PC-9 (cell line): ENCODE measurements at regions not wholly inside any gene's neighbourhood (a gene's known extent, or its start where the extent isn't known, plus 50 kb on each side); places are given as distances from the start of the nearest gene placed in this dataset.

Experiments
- BruUV-seq: library from RNA; stranded (reverse); fragments of 400-500 nt; replicated peaks from 2 replicates; lab custom pipeline; 2021; lab: Mats Ljungman, UMichigan
- CTCF ChIA-PET: fragments of 300-600 bp; sonication (Branson Sonifier 250); formaldehyde crosslinking; loops from one replicate; lab custom pipeline; 2022; ENCODE audit warnings: antibody characterized with exemption; lab: Charles Lee
- POLR2A ChIA-PET: fragments of 300-600 bp; sonication (Branson Sonifier 250); formaldehyde crosslinking; loops from one replicate; lab custom pipeline; 2022; ENCODE audit warnings: antibody characterized with exemption; ENCODE audit not compliant: unreplicated experiment; lab: Charles Lee
- DNase-seq, 2 experiments: peaks; one replicate each; pipeline versions ENCODE4 v3.0.0 to v3.0.0-alpha.2; 2015 to 2022; ENCODE audit warnings: mixed read lengths in 1 of 2
- H2AFZ ChIP-seq: fragments of 200-600 bp; sonication (generic); 2 replicates; pipeline ENCODE4 v1.8.1; 2017; ENCODE audit warnings: antibody characterized with exemption
- H3F3A ChIP-seq: fragments of 200-600 bp; sonication (generic); 2 replicates; pipeline ENCODE4 v1.8.1; 2017; ENCODE audit warnings: antibody characterized with exemption, mild to moderate bottlenecking, low read depth; ENCODE audit not compliant: insufficient read depth
- H3K27ac ChIP-seq: fragments of 200-600 bp; sonication (generic); 2 replicates; pipeline ENCODE4 v1.6.1; 2016; ENCODE audit warnings: mixed run types
- H3K27me3 ChIP-seq: fragments of 200-600 bp; sonication (generic); 2 replicates; pipeline ENCODE4 v1.6.1; 2016; ENCODE audit warnings: low read depth, mixed run types; ENCODE audit not compliant: insufficient read depth
- H3K36me3 ChIP-seq: fragments of 200-600 bp; sonication (generic); 2 replicates; pipeline ENCODE4 v1.6.1; 2016; ENCODE audit warnings: low read depth, mixed run types
- H3K4me1 ChIP-seq: fragments of 200-600 bp; sonication (generic); replicated peaks from 2 replicates; pipeline ENCODE4 v1.6.1; 2016; ENCODE audit warnings: mixed run types; ENCODE audit not compliant: insufficient read depth
- H3K4me2 ChIP-seq: fragments of 200-600 bp; sonication (generic); 2 replicates; pipeline ENCODE4 v1.6.1; 2017; ENCODE audit warnings: mixed run types
- H3K4me3 ChIP-seq: fragments of 200-600 bp; sonication (generic); 2 replicates; pipeline ENCODE4 v1.6.1; 2016; ENCODE audit warnings: mixed run types
- H3K79me2 ChIP-seq: fragments of 200-600 bp; sonication (generic); 2 replicates; pipeline ENCODE4 v1.6.1; 2017; ENCODE audit warnings: low read depth, mixed run types
- H3K9me2 ChIP-seq: fragments of 200-600 bp; sonication (generic); 2 replicates; pipeline ENCODE4 v1.8.1; 2017; ENCODE audit warnings: mild to moderate bottlenecking; ENCODE audit not compliant: insufficient read depth
- H3K9me3 ChIP-seq: fragments of 200-600 bp; sonication (generic); 2 replicates; pipeline ENCODE4 v1.8.1; 2016; ENCODE audit warnings: low read depth; ENCODE audit not compliant: insufficient read depth
- H4K20me1 ChIP-seq: fragments of 200-600 bp; sonication (generic); 2 replicates; pipeline ENCODE4 v1.8.1; 2017; ENCODE audit not compliant: insufficient read depth
- EZH2 ChIP-seq: fragments of 200-600 bp; sonication (generic); IDR thresholded peaks from 2 replicates; pipeline ENCODE4 v1.8.0; 2017; ENCODE audit warnings: antibody characterized with exemption, low read depth
- intact Hi-C: fragments of 100-400 bp; cut with micrococcal nuclease; formaldehyde crosslinking; loops from one replicate; pipeline ENCODE4 v1.10.0; 2022; ENCODE audit not compliant: unreplicated experiment
- TF ChIP-seq, protein P1 (sequence below): fragments of 200-600 bp; sonication (generic); conservative IDR thresholded peaks from 2 replicates; pipeline ENCODE4 v1.6.1; 2017; ENCODE audit warnings: mixed run types, antibody characterized with exemption, mild to moderate bottlenecking, moderate library complexity

DNA sequence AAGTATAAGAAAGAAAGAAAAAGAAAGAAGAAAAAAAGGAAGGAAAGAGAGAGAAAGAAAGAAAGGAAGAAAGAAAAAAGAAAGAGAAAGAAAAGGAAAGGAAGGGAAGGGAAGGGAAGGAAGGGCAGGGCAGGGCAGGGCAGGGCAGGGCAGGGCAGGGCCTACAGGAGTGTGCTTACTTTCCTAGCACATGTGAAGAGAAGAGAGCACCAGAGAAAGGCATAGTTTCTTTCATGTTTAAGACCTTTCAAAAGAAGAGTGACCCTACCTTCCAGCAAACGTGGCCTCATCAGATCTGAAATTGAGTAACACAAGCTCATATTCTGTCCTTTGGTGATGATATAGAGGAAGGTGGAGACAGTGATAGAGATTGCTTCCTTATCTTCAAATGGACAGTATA lies 899.3 kb upstream of the RAG2 start:
- peaks cover 13% of the 10 kb centered on the region for H3K9me3 ChIP-seq
- H3K36me3 ChIP-seq: no peaks in the 10 kb centered on the region
- H3K79me2 ChIP-seq: no peaks in the 10 kb centered on the region
- no TSS peak for BruUV-seq
- no peak overlapping the region; the same call in 1 of the 2 replicates for H2AFZ ChIP-seq
- ChIA-PET CTCF (no interaction called here), POLR2A (no interaction called here)
- no peaks in the 10 kb centered on the region for H3K27me3 ChIP-seq
- H3K9me2 ChIP-seq: peaks cover 4% of the 10 kb centered on the region
- H3K4me1 ChIP-seq: peaks cover 34% of the 10 kb centered on the region
- H3K4me2 ChIP-seq: no peak overlapping the region
- H3K27ac ChIP-seq: no peak overlapping the region
- H4K20me1 ChIP-seq: no peaks in the 10 kb centered on the region
- no peak for DNase-seq
- peaks cover 20% of the 10 kb centered on the region; the same call in 1 of the 2 replicates for H3F3A ChIP-seq
- TF ChIP-seq EZH2: no peak
- TF ChIP-seq, protein P1, sequence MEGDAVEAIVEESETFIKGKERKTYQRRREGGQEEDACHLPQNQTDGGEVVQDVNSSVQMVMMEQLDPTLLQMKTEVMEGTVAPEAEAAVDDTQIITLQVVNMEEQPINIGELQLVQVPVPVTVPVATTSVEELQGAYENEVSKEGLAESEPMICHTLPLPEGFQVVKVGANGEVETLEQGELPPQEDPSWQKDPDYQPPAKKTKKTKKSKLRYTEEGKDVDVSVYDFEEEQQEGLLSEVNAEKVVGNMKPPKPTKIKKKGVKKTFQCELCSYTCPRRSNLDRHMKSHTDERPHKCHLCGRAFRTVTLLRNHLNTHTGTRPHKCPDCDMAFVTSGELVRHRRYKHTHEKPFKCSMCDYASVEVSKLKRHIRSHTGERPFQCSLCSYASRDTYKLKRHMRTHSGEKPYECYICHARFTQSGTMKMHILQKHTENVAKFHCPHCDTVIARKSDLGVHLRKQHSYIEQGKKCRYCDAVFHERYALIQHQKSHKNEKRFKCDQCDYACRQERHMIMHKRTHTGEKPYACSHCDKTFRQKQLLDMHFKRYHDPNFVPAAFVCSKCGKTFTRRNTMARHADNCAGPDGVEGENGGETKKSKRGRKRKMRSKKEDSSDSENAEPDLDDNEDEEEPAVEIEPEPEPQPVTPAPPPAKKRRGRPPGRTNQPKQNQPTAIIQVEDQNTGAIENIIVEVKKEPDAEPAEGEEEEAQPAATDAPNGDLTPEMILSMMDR: no peak
- no peak overlapping the region for H3K4me3 ChIP-seq
- intact Hi-C loops: no loop called here

DNA sequence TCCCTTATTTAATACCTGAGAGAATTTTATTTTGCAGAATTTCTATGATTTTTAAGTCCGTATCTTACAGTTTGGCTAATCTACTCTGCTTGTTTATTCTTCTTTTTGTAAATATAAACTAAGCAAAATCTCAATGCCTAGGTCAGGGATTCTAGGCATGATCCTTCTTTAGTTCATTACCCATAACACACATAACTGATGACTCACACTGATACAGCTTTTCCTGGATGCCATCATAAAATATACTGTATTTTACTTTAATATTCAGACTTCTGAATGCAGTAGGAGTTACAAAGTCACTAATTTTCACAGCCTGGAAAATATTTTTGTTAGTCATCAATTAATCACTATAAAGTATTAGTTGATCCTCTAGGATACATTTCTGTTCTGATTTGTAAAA lies 898.2 kb upstream of the RAG2 start:
- peak overlapping the region; percentile 26; the same call in 1 of the 2 replicates for H3K27ac ChIP-seq
- H3F3A ChIP-seq: peaks cover 20% of the 10 kb centered on the region; the same call in 1 of the 2 replicates
- no peaks in the 10 kb centered on the region for H3K27me3 ChIP-seq
- no peak for DNase-seq
- H3K9me2 ChIP-seq: peaks cover 4% of the 10 kb centered on the region
- H2AFZ ChIP-seq: no peak overlapping the region
- H3K36me3 ChIP-seq: no peaks in the 10 kb centered on the region
- H3K4me3 ChIP-seq: no peak overlapping the region
- no peaks in the 10 kb centered on the region for H3K79me2 ChIP-seq
- H3K9me3 ChIP-seq: peaks cover 6% of the 10 kb centered on the region; the same call in 1 of the 2 replicates
- H3K4me1 ChIP-seq: peaks cover 29% of the 10 kb centered on the region
- TF ChIP-seq EZH2: no peak
- TF ChIP-seq, protein P1: no peak
- no TSS peak for BruUV-seq
- H3K4me2 ChIP-seq: peak overlapping the region; percentile 14; the same call in 1 of the 2 replicates
- intact Hi-C loops: no loop called here
- POLR2A ChIA-PET: interaction anchor here (0.5 kb wide), 1 partner anchor 1786 kb away, joined by 7 read pairs; no protein-coding TSS in a partner anchor
- H4K20me1 ChIP-seq: no peaks in the 10 kb centered on the region
- CTCF ChIA-PET: no interaction called here

DNA sequence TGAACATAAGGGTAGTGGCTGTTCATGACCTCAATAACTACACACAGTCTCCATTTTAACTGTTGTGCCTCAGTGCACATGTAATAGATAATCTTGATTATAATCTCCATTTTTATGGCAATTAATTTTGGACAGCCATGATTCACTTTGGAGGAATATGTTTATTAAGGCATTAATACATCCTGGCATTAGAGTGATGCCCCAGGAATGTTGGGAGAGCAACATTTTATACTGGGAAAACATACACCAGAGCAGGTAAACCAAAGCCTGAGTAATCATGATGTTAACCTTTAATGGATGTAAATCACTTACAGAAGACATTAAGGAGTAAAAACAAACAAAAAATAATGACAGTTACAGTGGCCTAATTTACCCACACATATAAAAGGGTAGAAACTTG lies 886.3 kb upstream of the RAG2 start:
- Histone ChIP-seq H3K27me3 (no peaks in the 10 kb centered on the region), H3K79me2 (no peaks in the 10 kb centered on the region), H3K4me3 (no peak overlapping the region), H3K4me1 (no peaks in the 10 kb centered on the region), H3K4me2 (no peak overlapping the region), H3F3A (no peaks in the 10 kb centered on the region), H3K9me3 (no peaks in the 10 kb centered on the region; the same call in 1 of the 2 replicates), H3K36me3 (no peaks in the 10 kb centered on the region), H2AFZ (no peak overlapping the region), H3K27ac (no peak overlapping the region), H3K9me2 (no peaks in the 10 kb centered on the region), H4K20me1 (no peaks in the 10 kb centered on the region)
- no peak for DNase-seq
- ChIA-PET POLR2A (interaction anchor here (0.7 kb wide), 1 partner anchor 11 kb away, joined by 4 read pairs; no protein-coding TSS in a partner anchor), CTCF (no interaction called here)
- TF ChIP-seq EZH2: no peak
- no TSS peak for BruUV-seq
- intact Hi-C loops: no loop called here
